Adipocyte (in vitro differentiated cells): ENCODE measurements at regions not wholly inside any gene's neighbourhood (a gene's known extent, or its start where the extent isn't known, plus 50 kb on each side); places are given as distances from the start of the nearest gene placed in this dataset.

Experiments
- DNase-seq: peaks from one replicate; pipeline ENCODE4 v3.0.0-alpha.2; 2015; ENCODE audit warnings: low read depth
- H3K27me3 ChIP-seq: replicated peaks from 2 replicates; pipeline ENCODE4 v1.7.0; 2013; ENCODE audit warnings: mild to moderate bottlenecking, low read length, moderate library complexity; ENCODE audit not compliant: control insufficient read depth, insufficient read depth
- H3K36me3 ChIP-seq: 2 replicates; pipeline ENCODE4 v1.7.0; 2013; ENCODE audit warnings: low read length, mild to moderate bottlenecking, moderate library complexity; ENCODE audit not compliant: control insufficient read depth, insufficient read depth, severe bottlenecking
- H3K4me1 ChIP-seq: 2 replicates; pipeline ENCODE4 v1.7.0; 2013; ENCODE audit warnings: mild to moderate bottlenecking, low read length, moderate library complexity; ENCODE audit not compliant: control insufficient read depth, insufficient read depth
- H3K4me3 ChIP-seq: 2 replicates; pipeline ENCODE4 v1.7.0; 2013; ENCODE audit warnings: mild to moderate bottlenecking, low read length, moderate library complexity
- H3K9ac ChIP-seq: 2 replicates; pipeline ENCODE4 v1.7.0; 2013; ENCODE audit warnings: mild to moderate bottlenecking, low read length, moderate library complexity
- H3K9me3 ChIP-seq: 2 replicates; pipeline ENCODE4 v1.7.0; 2013; ENCODE audit warnings: mild to moderate bottlenecking, low read length, moderate library complexity; ENCODE audit not compliant: control insufficient read depth

GRCh38 chr16:51434567-51435198, 283.6 kb upstream of the SALL1 start:
- H3K4me1 ChIP-seq: peaks cover 16% of the 10 kb centered on the region

GRCh38 chr16:51433599-51433998, 282.5 kb upstream of the SALL1 start:
- no peak overlapping the region for H3K4me3 ChIP-seq
- H3K4me1 ChIP-seq: peaks cover 16% of the 10 kb centered on the region
- H3K36me3 ChIP-seq: no peaks in the 10 kb centered on the region
- peaks cover under 1% of the 10 kb centered on the region for H3K27me3 ChIP-seq
- no peak for DNase-seq
- H3K9me3 ChIP-seq: no peaks in the 10 kb centered on the region
- H3K9ac ChIP-seq: no peak overlapping the region

More at GRCh38 chr16:51434567-51435198, 283.6 kb upstream of the SALL1 start:
- Histone ChIP-seq H3K4me3 (no peak overlapping the region), H3K36me3 (no peaks in the 10 kb centered on the region), H3K27me3 (peaks cover 8% of the 10 kb centered on the region), H3K9me3 (no peaks in the 10 kb centered on the region), H3K9ac (no peak overlapping the region)
- DNase-seq: no peak

- peak overlapping the region; percentile 6 for H3K4me3 ChIP-seq
- no peak overlapping the region for H3K9ac ChIP-seq
- H3K36me3 ChIP-seq: no peaks in the 10 kb centered on the region
- no peaks in the 10 kb centered on the region for H3K27me3 ChIP-seq
- DNase-seq: peak; percentile 95
- H3K9me3 ChIP-seq: no peaks in the 10 kb centered on the region
- H3K4me1 ChIP-seq: peaks cover 16% of the 10 kb centered on the region
Measured at GRCh38 chr16:51431517-51432241, 280.6 kb upstream of the SALL1 start.

GRCh38 chr16:51430716-51431369, 279.8 kb upstream of the SALL1 start:
- H3K4me1 ChIP-seq: peaks cover 16% of the 10 kb centered on the region
- no peaks in the 10 kb centered on the region for H3K27me3 ChIP-seq
- no peaks in the 10 kb centered on the region for H3K36me3 ChIP-seq
- peak; percentile 50 for DNase-seq
- H3K9me3 ChIP-seq: no peaks in the 10 kb centered on the region
- no peak overlapping the region for H3K4me3 ChIP-seq
- no peak overlapping the region for H3K9ac ChIP-seq

- Histone ChIP-seq H3K4me3 (no peak overlapping the region), H3K36me3 (no peaks in the 10 kb centered on the region), H3K9ac (no peak overlapping the region), H3K4me1 (peaks cover 16% of the 10 kb centered on the region), H3K27me3 (no peaks in the 10 kb centered on the region), H3K9me3 (no peaks in the 10 kb centered on the region)
- DNase-seq: no peak
Measured at GRCh38 chr16:51429041-51429440, 278.0 kb upstream of the SALL1 start.

GRCh38 chr16:51427085-51427484, 276.0 kb upstream of the SALL1 start:
- Histone ChIP-seq H3K9me3 (no peaks in the 10 kb centered on the region), H3K36me3 (no peaks in the 10 kb centered on the region), H3K4me1 (peaks cover 14% of the 10 kb centered on the region)

GRCh38 chr16:51426276-51426675, 275.2 kb upstream of the SALL1 start:
- H3K27me3 ChIP-seq: no peaks in the 10 kb centered on the region
- no peaks in the 10 kb centered on the region for H3K36me3 ChIP-seq
- H3K4me3 ChIP-seq: no peak overlapping the region
- no peak for DNase-seq
- no peak overlapping the region for H3K9ac ChIP-seq
- H3K4me1 ChIP-seq: peaks cover 6% of the 10 kb centered on the region
- H3K9me3 ChIP-seq: no peaks in the 10 kb centered on the region

More at GRCh38 chr16:51427085-51427484, 276.0 kb upstream of the SALL1 start:
- DNase-seq: no peak
- Histone ChIP-seq H3K9ac (no peak overlapping the region), H3K27me3 (no peaks in the 10 kb centered on the region), H3K4me3 (no peak overlapping the region)

- Histone ChIP-seq H3K4me3 (no peak overlapping the region), H3K9me3 (no peaks in the 10 kb centered on the region), H3K27me3 (no peaks in the 10 kb centered on the region), H3K36me3 (no peaks in the 10 kb centered on the region), H3K4me1 (no peaks in the 10 kb centered on the region), H3K9ac (no peak overlapping the region)
- DNase-seq: no peak
Measured at GRCh38 chr16:51420247-51420646, 269.2 kb upstream of the SALL1 start.

- no peaks in the 10 kb centered on the region for H3K27me3 ChIP-seq
- H3K4me3 ChIP-seq: no peak overlapping the region
- H3K9me3 ChIP-seq: no peaks in the 10 kb centered on the region
- no peaks in the 10 kb centered on the region for H3K4me1 ChIP-seq
- H3K9ac ChIP-seq: no peak overlapping the region
- H3K36me3 ChIP-seq: no peaks in the 10 kb centered on the region
- DNase-seq: no peak
Measured at GRCh38 chr16:51419768-51420167, 268.7 kb upstream of the SALL1 start.

GRCh38 chr16:51418258-51418657, 267.2 kb upstream of the SALL1 start:
- no peaks in the 10 kb centered on the region for H3K4me1 ChIP-seq
- no peaks in the 10 kb centered on the region for H3K27me3 ChIP-seq
- no peak overlapping the region for H3K9ac ChIP-seq
- no peak overlapping the region for H3K4me3 ChIP-seq
- no peaks in the 10 kb centered on the region for H3K36me3 ChIP-seq
- no peak for DNase-seq
- no peaks in the 10 kb centered on the region for H3K9me3 ChIP-seq

- no peak overlapping the region for H3K4me3 ChIP-seq
- H3K36me3 ChIP-seq: no peaks in the 10 kb centered on the region
- DNase-seq: no peak
- no peak overlapping the region for H3K9ac ChIP-seq
- no peaks in the 10 kb centered on the region for H3K4me1 ChIP-seq
- H3K9me3 ChIP-seq: no peaks in the 10 kb centered on the region
- H3K27me3 ChIP-seq: no peaks in the 10 kb centered on the region
Measured at GRCh38 chr16:51416926-51417325, 265.9 kb upstream of the SALL1 start.
